ENCODE measurements at regions not wholly inside any gene's neighbourhood (a gene's known extent, or its start where the extent isn't known, plus 50 kb on each side); places are given as distances from the start of the nearest gene placed in this dataset.
"Not testable (repeated sequence)": the region's sequence is repeated elsewhere in the genome, so short reads cannot be mapped to it uniquely, and the experiment has no call there.

DNA sequence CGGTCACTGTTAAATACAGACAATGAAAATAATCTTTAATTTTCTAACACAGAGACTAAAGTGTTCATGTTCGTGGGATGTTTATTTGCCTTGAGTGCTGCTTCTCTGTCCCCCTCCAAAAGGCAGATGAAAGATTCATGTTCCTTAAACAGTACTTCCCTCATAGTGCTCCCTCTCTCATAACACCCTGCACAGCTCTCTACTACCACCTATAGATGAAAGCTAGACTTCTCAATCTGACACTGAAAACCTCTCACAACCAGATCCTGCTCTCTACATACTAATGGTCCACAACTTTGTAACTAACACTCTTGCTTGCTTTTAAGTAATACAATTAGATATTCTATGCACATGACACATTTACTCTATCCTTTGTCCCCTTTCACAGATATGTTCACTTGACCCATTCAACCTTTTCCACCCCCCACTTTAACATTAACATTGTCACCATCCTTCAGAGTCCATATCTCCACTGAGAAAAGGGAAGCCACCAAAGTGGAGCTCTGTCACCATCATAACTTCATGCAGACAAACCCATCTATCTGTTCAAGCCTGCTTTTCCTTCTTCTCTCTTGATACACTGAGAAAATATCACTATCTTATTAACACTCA lies 266.4 kb upstream of the USP15 start:
- DNase-seq, result no peak

- DNase-seq, result no peak
Observed at GRCh38 chr12:61996717-61997116, 263.5 kb upstream of the USP15 start.

DNA sequence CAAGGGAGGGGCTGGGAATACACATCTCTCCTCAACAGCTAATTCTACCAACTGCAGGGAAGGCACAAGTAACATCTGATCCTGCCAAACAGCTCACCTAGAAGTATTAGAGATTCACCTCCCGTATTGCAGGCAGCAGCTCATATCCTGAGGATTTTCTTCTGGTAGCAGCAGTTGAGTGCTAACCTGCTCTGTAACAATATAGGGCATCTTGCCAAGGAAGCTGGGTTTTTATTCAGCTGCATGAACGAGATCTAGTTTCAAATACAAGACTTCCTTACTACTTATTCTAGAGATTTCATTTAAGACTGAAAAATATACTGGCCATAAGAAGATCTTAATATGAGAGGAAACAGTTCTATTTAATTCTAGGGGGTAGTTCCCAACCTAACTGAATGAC lies 261.4 kb upstream of the USP15 start:
- DNase-seq, result no peak

DNA sequence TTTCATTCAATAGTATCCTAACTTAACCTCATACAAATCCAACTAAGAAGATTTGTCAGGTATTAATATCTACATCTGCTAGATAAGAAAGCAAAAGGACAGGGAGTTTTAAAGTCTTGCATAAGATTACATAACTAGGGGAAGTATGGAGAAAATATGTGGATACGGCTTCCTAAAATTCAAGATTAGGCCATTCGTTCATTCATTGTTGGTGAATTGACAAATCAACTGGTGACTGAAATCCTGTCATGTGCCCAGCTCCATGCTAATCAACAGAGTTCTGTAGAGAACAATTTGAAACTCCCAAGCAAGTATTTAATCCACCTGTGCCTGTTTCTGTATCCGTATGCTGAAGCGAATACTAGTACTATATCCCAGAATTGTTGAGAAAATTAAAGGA lies 260.9 kb upstream of the USP15 start:
- no peak for DNase-seq

- DNase-seq, result no peak
Observed at GRCh38 chr12:62001424-62001823, 258.8 kb upstream of the USP15 start.

- no peak for DNase-seq
Observed at GRCh38 chr12:62003226-62003625, 257.0 kb upstream of the USP15 start.

GRCh38 chr12:62003701-62004100 lies 256.5 kb upstream of the USP15 start:
- DNase-seq, result no peak

GRCh38 chr12:62005615-62006014 lies 254.6 kb upstream of the USP15 start:
- DNase-seq, result no peak

DNA sequence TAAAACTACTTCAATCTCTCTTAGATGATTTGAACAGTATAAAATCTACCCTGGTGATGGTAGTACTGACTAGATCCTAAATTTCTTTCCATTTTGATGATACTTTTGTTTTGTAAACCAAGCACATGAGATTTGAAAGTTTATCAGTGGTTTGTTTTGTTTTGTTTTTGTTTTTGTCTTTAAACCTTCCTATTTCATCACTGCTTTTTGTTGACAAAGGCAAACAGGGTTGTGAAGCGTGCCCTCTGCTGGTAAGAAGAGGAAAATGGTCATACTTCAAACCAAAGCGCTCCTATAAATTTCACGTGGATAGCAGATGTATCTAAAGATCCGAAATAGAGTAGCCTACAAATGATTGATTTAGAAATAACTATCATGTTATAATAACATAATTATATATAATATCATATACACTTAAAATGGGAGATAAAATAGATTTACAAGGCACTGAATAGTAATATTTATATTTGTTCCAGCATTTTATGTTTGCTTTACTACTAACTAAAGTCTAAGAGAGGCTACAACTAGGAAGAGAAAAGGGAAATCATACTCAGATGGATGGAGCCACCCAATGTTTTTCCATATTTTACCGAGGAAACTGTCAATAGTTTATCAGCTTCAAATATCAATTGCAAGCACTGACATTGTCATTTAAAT lies 254.0 kb upstream of the USP15 start:
- no peak for DNase-seq

- no peak for DNase-seq
Observed at GRCh38 chr12:62008703-62009102, 251.5 kb upstream of the USP15 start.

DNA sequence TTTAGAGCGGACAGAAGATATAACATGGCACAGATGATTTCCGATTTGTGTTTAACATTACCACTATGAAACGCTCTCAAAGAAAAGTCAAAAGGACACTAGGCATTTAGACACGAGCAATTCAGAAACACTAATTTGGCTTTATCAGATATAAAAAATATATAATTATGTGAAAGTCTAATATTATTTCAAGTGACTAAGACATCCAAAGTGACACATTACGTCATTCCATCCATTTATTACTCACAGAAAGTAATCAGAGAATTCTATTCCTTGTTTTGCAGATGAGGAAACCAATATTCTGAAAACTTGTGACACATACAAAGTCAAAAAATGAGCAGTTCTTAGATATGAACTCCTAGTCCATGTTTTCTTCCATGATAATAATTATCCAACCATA lies 250.8 kb upstream of the USP15 start:
- DNase-seq, result no peak

- DNase-seq, result not testable (repeated sequence)
Observed at GRCh38 chr12:62010331-62010906, 249.8 kb upstream of the USP15 start.

GRCh38 chr12:62010973-62011372 lies 249.2 kb upstream of the USP15 start:
- DNase-seq, result not testable (repeated sequence)

GRCh38 chr12:62014330-62014729 lies 245.9 kb upstream of the USP15 start:
- no peak for DNase-seq

DNA sequence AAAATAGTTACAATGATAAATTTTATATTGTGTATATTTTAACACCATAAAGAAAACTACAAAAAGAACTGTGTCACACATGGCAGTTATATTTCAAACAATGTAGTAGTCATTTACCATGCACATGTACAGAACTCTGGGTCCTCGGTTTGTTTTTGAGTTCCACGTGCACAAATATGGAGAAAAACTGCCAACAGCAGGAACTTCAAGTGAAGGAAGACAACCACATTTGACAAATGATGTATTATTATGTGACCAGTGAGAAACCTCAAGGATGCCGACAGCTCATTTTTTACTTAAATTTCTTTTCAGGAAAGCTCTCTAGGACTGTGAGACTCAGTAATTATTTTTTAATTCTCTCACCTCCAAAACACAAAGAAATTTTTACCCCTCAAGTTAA lies 244.2 kb upstream of the USP15 start:
- DNase-seq, result no peak

DNA sequence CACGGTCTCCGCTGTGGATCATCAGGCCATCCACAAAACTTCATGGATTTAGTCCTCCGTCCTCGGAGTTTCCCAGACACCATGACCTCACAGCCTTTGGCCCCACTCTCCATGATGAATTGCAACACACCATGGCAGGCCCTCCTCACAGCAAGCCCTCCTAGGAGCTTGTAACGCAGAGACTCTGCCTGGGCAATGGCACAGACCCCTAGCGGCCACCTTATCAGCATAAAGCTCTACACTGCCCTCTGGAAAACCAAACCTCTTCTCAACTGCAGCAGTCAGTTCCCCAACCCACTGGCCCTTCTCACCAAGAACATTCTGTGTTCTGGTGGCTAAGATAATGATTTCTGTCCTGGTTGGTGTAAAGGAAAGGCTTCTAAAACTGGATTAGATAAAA lies 238.4 kb upstream of the USP15 start:
- DNase-seq, result no peak

DNA sequence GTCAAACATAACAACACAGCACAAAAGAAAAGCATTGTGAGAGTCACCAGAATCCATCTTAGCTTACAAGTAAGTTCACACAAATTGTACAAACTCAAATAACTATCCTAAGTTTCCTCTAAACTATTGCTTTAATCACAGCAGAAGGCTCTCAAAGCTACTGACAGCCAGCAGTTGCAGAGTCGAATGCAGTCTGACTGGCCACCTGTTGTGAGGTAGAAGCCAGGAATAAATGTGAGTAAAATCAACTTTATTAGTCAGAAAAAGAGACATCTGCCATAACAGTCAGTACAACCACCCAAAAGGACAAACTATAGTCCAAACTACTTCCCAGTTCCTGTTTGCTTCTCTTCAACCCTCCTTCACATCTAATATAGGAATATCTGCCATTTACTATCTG lies 231.7 kb upstream of the USP15 start:
- no peak for DNase-seq

DNA sequence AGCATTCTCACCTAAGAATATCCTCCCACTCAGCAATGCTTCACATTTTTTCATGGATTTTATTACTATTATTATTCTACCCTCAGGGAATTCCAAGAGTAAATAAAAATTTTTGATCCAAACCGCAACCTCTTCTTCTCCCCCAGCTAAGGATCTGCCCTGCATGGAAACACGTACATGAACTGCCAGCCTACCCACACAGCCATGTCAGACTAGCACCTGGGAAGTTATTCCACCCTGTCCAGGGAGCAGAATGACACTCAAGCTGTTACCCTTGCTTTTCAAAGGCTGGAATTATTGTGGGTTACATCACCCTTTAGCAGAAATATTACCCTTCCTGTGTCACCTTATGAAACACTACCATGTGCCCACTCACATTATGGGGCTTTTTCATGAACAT lies 227.3 kb upstream of the USP15 start:
- DNase-seq, result no peak

DNA sequence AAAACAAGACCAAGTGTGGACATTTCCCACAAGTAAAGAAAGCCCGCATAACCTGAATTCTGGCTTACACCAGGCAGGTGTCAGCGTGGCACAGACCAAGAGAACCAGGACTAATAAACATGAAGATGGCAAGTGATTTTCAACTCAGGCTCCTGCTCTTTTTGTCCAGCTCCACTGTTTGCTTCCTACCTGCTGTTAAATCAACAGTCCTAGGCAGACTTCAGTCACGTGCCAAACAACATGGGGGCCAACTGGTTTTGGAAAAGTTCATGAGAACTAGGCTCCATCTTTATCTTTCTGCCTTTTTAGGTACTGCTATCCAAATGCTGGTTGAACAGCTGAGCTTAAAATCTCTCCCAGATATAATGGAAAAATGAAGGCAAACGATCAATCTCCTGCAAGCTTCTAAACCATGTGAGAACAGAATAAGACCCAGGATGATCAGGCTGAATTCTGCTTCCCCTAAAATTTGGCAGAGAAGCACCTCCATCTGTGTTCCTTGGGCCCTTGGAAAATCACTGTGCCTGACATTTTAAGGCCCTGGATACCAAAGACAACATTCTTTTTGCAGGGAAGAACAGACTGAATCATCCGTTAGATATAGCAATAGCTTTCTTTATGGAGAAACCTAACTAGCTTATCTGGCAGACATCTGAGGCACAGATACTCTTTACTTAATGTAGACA lies 215.6 kb upstream of the USP15 start:
- DNase-seq, result no peak

GRCh38 chr12:62045211-62045610 lies 215.0 kb upstream of the USP15 start:
- no peak for DNase-seq

DNA sequence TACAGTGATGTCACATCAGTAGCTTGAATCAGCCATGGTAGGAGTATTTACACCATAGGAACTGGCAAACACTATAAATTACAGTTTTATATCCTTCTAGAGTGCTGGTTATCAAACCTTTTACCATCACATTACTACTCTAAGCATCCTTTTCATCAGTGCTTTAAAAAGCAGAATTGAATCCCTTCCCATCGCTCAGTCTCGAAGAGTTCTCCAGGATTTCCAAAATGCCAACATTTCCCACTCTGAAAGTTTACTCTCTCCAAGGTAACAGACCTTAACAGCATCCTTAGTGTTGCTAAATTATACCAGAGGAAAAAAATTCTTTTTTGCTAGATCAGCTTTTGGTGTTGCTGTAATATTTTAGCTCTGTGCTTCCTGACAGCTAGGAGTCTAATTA lies 209.4 kb upstream of the USP15 start:
- no peak for DNase-seq

DNA sequence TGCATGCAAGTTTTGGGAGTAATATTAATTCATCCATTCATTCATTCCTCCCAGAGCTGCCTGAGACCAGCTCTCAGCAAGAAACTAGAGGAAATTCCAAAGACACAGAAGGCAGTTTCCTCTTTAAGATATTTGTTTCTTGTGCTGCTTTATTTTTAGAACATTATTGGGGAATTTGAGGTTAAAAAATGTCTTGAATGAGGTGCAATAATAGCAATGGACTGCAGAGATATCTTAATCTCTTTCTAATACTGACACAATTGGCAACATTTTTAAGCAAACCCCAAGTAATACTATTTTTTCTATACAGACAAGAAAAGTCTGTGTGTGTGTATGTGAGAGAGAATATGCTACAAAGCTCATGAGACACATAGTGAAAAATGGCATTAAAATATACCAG lies 190.2 kb upstream of the USP15 start:
- DNase-seq, result no peak

DNA sequence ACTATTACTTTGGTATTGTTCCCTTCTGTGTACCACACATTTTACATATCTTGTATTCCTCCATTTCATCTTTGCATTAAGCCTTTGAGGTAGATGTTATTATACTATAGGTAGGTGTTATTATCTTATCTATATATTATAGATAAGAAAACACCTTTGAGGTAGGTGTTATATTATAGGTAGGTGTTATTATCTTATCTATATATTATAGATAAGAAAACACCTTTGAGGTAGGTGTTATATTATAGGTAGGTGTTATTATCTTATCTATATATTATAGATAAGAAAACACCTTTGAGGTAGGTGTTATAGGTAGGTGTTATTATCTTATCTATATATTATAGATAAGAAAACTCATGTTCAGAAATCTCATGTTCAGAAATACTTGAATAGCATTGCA lies 187.0 kb upstream of the USP15 start:
- DNase-seq, result not testable (repeated sequence)

DNA sequence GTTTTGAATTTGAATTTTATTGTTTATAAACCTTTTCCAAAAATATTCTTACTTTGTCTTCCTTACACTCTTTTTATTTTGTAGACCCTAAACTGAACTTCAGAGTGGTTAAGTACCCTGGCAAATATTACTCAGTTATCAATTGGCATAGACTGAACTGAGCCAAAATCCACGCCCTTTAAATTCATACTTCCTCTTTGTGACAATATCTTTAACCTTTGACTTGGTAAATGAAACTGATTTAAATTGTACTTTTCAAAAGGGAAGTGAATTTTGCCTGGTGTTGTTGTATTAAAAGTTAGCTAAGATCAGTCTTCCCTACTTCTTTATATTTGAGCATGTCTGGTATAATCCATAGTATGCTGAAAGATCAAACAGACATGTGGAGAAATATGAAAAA lies 184.3 kb upstream of the USP15 start:
- DNase-seq, result no peak

All from activated CD8-positive, alpha-beta memory T cell treated with anti-CD3 and anti-CD28 coated beads, Interleukin-2, amount 50 U/mL, for 4 hours (primary cell).